ENCODE measurements at regions not wholly inside any gene's neighbourhood (a gene's known extent, or its start where the extent isn't known, plus 50 kb on each side); places are given as distances from the start of the nearest gene placed in this dataset.

DNA sequence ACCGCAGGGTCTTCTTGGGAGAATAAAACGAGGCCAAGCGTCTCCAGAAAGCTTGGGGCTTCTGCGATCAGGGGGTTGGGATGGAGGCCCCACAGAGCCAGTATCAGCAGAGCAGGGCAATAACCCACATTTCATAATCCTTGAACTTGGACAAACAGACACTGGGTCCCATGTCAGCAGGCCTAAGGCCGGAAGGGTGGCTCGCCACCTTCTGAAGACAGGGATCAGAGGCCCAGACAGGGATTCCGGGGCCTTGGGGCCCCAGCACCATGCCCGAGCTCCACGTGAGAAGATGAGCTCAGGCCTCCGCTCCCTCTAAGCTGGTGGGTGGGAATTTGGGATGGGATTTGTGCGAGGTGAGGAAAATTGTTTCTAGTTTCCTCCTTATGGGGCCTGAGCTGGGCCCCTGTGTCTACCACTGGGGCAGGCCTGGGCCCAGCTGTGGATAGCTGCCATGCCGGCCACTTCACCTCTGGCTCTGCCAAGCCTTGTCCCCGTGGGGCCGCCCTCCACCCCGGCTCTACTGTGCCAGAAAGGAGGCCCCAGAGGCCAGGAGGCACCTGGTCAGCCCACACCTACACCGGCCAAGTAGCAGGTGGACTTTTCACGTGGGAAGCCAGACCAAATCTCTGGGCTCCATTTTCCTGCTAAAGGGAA lies 67.2 kb upstream of the DLK1 start:
- DNase-seq: no peak

DNA sequence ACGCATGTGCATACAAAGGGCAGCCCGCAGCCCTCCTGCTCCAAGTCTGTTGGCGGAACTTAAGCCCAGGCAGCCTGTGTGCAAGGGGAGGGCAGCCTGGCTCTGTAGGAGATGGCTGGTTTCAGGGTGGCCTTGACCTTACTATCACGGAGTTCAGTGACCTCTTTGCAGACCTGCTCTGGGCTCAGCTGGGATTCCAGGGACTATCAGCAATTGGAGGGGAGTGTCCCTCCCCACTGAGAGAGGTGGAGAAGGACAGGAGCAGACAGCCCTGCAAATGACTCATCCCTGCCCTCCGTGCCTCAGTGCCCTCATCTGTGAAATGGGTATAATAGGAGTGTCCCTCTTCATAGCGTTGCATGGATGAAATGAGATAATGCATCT lies 66.2 kb upstream of the DLK1 start:
- no peak for DNase-seq

DNA sequence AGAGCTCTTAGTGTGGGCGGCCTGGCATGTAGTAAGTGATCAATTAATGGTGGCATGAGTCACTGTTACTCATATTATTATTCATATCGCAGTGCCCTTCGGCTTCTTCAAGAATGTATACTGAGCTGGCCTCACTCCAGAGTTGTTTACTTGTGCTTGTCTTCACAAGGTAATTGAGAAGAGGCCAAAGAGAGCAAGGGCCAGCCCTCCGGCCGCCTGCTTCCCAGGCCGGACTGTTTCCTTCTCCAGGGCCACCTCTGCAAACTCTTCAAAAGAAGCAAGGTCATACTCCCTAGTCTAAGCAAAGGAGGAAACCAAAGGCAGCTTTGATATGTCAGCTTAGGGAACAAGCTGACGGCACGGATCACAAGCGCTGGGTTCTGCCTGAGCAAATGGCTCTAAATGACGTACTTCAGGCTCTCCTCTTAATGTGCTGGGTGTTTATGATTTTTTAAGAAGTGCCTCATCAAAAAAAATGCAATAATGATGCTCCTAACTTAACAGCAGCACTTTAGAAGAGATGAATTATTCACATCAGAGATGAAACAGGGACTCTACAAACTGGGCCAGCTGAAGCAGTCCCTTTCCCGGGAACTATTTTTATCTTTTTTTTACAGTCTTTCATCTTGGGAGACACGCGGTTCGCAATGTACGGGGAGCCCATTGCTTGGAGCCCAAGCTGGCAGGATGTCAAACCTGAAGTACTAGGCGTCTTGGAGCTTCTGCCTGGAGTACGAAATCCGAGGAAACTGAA lies 65.6 kb upstream of the DLK1 start:
- DNase-seq: no peak

DNA sequence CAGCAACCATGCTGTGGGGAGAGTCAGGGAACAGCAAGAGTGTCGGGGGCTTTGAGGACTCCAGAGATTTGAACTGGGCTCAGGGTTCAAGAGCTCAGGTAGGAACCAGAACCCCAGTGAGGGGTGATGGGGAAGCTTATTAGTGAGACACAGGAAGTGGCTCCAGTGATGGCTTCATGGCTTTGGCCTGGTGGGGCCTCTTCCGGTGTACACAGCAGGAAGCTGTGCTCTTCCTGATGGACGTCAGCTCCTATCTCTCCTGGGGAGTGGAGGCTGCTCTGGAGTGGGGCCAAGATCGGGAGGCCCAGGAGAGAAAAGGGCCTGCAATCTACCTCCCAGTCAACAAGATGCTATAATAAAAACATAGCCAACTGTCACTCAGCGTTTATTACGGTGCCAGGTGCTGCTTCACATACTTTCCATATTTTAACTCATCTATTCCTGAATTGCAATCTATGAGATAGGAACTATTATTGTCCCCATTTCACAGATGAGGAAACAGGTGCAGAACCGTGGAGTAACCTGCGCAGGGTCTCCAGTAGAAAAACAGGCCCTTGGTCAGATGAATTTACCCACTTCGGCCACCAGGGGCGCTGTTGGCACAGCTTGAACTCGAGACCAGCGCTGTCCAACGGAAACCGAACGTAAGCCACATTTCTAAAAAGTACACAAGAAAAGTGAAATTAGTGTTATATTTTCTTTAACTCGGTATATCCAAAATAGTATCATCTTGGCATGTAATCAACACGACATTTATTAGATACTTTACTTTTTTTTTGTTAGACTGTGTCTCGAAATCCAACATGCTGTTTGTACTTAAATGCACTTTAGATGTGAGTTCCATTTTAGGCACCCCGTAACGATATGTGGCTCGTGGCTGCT lies 63.6 kb upstream of the DLK1 start:
- peak; percentile 10 to 15 for DNase-seq

DNA sequence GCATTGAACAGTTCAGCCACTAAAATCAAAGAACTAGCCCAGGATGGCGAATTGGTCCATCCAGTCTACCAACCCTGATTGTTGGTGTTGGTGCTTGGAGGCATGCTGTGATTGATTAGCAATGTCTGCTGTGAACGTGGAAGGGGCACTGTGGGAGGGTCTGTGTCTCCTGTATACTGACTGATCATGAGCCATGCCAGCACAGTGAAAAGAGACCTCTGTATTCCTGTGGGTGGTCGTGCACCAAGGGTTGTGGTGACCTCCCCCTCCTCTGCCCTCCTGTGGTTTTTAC lies 63.0 kb upstream of the DLK1 start:
- DNase-seq: no peak

DNA sequence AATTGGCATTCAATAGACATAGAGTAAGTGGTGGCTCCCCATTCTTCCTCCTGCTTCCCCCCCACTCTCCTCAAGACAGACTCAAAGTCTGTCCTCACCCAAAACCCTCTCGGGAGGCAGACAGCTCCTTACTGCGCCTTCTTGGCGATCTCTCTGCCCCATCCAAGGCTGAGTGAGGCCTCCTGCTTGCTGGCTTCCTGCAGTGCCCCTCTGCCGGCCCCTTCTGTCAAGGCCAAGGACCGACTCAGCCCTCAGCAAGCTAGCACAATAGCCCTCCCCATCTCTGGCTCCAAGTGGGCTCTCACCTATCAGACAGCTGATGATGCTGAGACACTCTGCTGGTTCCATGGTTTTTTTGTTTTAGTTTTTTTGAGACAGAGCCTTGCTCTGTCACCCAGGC lies 62.5 kb upstream of the DLK1 start:
- DNase-seq: no peak

DNA sequence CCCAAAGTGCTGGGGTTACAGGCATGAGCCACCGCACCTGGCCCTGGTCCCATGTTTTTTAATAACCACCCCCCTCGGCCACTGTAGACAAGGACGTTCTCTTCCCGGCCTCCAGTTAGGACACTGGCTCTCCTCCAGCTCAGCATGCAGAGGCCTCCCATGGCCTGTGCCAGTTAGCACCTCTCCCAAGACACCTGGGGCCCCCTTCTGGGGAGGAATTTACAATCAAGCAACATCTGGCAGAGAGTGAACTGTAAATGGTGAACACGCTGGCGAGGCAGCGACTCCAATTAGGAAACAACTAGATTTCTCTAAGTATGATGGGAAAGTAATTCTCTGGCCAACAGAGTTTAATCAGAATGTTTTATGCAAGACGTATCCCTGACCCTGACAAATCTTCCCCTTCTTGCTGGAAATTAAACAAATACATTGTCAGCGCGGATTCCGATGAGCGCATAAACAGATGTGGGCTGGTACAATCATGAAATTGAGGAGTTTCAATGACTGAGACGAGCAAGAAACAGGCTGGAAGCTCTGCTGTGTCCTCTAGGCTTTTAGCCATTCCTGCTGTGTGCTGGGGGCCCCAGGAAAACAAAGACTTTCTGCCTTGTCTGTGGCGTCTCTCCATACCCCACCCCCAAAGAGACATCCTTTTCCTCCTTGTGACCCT lies 61.7 kb upstream of the DLK1 start:
- DNase-seq: no peak

DNA sequence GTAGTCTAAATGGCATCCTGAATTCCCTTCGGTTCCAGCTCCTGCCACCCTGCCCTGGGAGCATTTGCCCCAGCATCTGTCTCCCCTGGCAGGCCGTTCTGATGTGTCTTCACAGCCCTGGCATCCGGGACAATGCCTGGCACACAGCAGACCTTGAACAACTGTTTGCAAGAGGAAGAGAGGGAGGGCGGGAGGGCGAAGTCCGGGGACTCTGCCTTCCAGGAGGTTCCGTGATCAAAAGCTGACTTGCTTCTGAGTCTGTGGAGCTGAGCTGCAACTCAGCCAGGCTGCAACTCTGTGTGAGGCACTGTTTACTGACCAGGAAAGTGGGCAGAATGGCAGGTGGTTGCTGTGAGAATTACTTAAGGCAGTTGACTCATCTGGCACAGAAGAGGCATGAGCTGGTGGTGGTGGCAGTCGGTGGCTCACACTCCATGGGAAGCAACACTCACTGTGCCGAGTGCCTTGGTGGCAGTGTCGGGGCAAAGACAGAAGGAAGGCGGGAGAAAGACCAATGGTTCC lies 61.1 kb upstream of the DLK1 start:
- no peak for DNase-seq

DNA sequence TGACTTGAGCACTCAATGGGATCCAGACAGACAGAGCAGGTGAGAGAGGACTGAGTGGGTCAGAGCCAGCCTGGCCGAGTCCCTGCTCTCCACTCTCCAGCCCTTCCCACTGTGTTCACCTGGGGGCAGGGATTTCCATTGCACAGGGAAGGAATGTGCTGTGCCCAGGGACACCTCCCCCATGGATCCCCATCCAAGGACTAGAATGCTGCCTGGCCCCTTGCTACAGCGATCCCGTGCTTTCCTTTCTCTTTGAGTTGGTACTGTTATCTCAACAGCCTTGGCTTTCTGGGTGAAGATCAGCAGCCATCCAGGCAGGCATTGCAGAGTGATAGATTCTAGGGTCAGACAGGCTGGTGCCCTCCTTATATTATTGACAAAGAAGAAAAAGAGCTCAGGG lies 60.3 kb upstream of the DLK1 start:
- no peak for DNase-seq

DNA sequence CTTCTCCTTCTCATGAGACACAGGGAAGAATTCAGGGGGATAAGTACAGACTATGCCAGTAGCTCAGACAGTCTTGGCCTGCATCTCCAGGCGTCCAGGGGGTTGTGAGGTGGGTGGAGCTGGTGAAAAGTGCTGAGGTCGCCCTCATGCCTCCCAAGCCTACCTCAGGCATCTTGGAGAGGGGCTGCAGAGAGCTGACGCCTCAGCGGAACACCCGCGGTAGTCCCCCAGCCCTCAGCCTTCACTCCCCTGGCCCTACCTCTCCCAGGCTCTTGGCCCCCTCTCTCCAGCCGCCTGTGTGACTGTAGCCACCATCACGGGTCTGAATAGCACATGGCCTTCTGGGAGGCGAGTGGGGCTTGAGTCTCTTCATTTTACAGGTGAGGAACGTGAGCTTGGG lies 59.8 kb upstream of the DLK1 start:
- DNase-seq: no peak

DNA sequence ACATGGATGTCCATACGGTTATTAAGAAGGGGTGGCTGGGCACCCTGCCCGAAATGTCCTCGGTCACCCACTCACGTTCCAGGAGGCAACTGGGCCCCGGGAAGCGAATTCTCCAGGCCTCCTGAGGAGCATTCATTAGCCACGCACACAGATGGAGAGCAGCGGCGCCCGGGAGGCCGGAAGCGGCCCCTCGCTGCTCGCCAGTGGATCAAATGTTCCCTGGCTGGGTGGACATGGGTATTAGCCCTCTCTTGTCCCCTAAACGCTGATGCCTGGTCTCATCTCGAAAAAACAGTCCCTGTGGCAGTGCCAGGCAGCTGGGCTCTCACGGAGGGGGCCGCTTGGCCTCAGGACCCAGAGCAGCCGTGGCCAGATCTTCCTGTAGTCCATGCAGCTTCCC lies 59.0 kb upstream of the DLK1 start:
- no peak for DNase-seq

DNA sequence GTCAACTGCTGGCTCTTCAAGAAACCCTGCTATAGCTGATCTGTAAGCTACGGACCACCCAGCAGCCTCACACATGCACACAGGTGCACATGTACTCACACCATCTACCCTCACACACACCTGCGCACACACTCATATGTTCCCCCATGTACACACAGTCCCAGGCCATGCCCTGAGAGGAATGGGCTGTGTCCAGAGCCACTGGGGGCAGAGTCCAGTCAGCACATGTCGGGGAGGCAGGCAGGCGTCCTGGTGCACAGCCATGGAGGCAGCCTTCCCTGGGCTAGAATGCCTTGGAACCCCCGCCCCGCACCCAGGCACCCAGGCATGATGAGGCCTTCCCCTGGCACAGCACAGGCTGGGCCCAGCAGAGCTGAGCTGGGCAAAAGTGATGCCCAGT lies 58.3 kb upstream of the DLK1 start:
- no peak for DNase-seq

DNA sequence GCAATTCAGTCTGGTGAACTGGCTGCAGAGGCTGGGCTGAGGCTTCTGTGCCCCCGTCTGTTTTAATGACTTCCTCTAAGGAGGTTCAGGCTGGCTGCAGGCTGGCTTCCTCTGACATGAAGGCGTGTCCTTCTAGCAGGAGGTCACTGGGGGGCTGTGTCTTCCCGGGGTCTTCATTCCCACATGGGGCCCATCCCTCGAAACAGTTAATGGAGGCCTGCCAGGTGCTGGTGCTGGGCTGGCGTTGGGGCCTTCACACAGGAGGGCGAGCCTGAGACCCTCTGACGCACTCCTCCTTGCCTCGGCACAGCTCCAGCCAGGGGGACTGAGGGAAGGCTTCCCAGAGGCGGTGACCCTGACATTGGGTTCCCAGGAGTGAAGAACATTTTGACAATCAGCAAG lies 57.7 kb upstream of the DLK1 start:
- no peak for DNase-seq

DNA sequence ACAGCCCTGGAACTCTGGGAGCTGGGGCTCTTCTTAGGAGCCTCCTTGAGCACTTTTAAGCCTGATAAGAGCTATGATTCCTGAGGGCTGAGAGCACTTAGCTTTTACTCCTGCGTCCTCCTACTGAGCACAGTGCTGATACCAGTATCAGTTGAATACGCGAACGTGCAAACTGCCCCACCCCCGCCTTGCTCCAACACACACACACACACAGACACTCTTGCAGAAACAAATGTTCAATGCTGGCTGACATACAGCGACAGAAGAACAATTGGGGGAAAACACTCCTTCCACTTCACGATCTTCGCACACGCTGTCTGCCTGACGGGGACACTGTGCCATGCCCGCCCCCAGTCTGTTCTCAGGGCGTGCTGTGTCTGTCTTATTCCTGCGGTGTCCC lies 57.2 kb upstream of the DLK1 start:
- DNase-seq: no peak

DNA sequence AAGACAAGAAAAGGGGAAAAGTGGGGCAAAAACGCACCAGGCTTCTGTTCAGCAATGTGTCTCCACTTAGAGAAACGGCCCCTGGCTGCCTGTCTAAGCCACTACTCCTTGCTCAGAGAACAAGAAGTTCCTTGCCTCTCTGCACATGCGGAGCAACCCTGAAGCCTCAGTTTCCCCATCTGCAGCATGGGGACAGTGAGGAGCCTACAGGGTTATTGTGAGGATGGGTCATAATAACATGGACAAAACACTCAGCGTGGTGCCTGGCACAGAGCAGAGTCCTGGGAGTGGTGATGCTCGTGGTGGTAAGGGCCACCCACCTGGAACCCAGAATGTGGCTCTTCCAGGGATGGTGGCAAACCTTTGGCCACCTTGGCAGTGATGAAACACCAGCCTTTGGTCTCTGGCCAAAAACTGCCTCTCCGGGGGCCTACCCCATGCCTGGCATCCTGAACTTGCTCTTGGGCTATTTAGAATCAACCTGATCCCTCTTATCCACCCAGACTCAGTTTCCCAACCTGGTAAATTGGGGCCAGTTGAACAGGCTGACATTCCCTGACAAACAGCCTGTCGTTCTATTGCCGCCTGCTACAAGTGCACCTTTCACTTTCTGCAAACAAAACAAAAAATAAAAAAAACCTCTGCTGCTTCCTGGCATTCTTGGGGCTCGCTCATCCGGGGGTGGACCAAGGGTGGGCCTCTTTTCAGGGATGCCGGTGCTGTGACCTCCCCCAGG lies 56.5 kb upstream of the DLK1 start:
- DNase-seq: no peak

DNA sequence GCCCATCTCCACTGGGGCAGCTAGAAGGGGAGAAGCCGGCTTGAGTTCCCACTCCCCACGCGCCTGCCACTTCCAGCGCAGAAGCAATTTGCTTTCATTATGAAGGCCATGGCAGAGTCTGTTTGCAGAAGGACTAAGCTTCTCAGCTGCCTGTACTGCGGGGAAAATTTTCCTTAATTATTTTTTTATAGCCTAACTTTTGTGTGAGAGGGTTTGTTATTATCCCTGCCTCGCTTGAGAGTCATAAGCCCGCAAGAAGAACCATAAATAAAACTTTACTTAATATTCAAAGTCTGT lies 56.0 kb upstream of the DLK1 start:
- no peak for DNase-seq

DNA sequence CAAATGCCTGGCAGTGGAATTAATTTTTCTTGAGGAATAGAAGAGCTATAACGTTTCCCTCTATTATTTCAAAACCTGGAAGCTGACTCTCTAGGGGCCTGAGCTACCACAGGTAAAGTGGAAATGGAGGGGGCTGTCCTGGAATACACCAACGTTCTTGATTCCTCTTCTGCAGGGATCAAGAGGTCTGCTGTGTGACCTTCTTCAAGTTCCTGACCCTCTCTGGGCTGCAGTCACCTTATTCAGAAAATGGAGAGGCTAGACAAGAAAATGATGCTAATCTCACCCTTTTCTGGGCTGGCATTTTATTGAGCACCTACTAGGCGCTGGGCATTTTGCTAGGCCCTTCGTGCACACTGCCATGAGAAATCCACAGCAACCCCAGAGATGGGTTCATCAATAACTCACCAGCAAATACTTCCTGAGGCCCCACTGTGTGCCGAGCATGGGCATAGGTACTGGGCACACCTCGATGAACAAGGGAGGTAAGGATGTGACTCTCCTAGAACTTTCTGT lies 55.2 kb upstream of the DLK1 start:
- DNase-seq: no peak

DNA sequence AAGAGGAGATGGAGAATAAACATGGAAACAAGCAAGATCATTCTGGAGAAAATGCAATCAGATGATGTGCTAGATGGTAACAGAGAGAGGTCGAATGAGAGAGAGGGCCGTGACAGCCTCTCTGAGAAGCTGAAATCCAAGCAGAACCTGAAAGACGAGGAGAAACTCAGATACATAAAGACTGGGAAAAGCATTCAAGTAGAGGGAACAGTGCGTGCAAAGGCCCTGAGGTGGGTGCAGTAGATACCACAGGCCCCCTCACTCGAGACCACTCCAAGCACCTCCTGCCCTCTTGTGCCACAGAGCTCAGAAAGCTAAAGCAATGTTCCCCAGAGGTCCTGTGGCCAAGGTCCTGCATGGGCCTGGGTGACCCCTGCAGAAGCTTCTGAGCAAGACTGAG lies 54.8 kb upstream of the DLK1 start:
- DNase-seq: no peak

DNA sequence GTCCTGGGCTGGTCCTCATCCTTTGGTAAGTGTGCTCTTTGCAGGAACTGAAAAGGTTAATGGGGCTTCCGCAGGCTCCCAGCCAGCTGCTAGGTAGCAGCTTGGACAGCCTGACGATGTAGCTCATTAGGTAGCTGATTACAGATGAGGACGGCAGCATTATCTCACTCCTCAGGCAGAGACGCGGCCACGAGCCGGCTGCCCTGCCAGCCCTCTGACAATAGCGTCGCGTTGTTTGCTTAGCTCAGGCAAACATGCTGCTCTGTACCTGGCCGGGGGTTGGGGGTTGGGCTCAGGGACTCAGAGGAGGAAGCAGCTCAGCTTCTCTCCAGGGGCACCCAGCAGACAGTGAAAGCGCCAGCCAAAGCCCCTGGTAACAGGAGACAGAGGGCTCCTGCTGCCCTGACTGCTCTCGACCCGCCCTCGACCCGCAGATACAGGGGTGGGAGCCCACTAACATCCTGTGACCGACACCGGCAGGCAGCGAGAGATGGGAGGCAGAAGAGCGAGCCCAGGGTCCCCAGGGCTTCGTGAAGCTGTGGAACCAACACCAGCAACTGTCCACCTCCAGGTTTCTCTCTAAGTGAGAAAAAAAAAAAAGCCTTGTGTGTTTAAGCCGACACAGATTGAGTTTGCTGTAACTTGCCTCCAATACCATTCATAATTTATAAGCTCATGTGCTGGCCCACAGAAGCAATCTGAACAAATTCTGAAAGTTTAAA lies 53.4 kb upstream of the DLK1 start:
- no peak for DNase-seq

DNA sequence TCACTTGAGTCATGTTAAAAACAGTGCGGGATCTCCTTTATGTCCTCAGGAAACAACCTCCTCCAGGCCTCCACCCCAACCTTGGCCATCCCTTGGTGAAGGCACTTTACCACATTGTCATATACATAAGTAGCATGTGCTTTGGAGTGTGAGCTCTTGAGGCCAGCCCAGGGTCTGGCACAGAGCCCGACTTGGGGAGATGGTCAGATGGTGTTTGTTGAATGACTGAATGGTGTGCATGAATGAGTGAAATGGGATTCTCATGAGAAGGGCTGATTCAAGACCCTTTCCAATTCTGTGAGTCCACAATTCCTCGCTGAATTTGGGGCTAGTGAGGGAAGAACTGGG lies 52.9 kb upstream of the DLK1 start:
- DNase-seq: no peak

DNA sequence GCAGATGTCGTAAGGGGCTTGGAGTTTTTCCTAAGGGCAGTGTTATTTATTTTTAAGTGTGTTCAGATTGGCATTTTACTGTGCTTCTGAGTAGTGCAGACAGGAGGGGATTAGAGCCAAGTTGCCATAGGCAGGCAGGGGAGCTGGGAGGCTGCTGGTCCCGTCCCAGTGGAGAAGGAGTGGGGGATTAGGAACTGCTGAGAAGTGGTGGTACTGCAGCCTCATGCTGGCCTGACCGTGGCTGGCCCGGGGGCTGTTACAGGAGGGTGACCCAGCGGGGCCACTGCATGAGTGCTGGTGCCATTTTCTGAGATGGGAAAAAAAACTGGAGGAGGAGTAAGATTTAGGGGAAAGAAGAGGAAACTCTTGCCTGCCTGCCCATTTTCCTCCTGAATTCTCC lies 52.3 kb upstream of the DLK1 start:
- DNase-seq: no peak

All from bone marrow (tissue), 2 donors.